ENCODE measurements at regions not wholly inside any gene's neighbourhood (a gene's known extent, or its start where the extent isn't known, plus 50 kb on each side); places are given as distances from the start of the nearest gene placed in this dataset.

- no peak for TF ChIP-seq CTCF (conservative IDR thresholded peaks at IDR 0.05 in 1 of 2, IDR thresholded peaks at IDR 0.05 in 1 of 2; ENCODE audit: extremely low read depth in 1 of 2, insufficient read depth in 1 of 2, low read depth in 1 of 2, low read length in 2 of 2)
- no peak for TF ChIP-seq EZH2 (IDR thresholded peaks at IDR 0.05; ENCODE audit: borderline replicate concordance, low read length)
These were observed 57.6 kb upstream of the FOXQ1 start for GRCh38 chr6:1254326-1254725.

Data from mammary epithelial cell (primary cell).